MM.1S (cell line): ENCODE measurements at regions not wholly inside any gene's neighbourhood (a gene's known extent, or its start where the extent isn't known, plus 50 kb on each side); places are given as distances from the start of the nearest gene placed in this dataset.

ENCODE experiments used
- DNase-seq: peaks from one replicate; pipeline ENCODE4 v3.0.0-alpha.2; 2015
- H2AFZ ChIP-seq: fragments of 300-600 bp; sonication (generic); 2 replicates; pipeline ENCODE4 v1.6.0; 2016; ENCODE audit warnings: antibody characterized with exemption, low read length
- H3F3A ChIP-seq: fragments of 300-600 bp; sonication (generic); 2 replicates; pipeline ENCODE4 v1.6.1; 2016; ENCODE audit warnings: mild to moderate bottlenecking, antibody characterized with exemption, low read length, moderate library complexity, mixed read lengths; ENCODE audit not compliant: insufficient read depth
- H3K27ac ChIP-seq: fragments of 300-600 bp; sonication (generic); 2 replicates; pipeline ENCODE4 v1.5.1; 2016; ENCODE audit warnings: mild to moderate bottlenecking, low read length
- H3K27me3 ChIP-seq: fragments of 300-600 bp; sonication (generic); replicated peaks from 2 replicates; pipeline ENCODE4 v1.6.0; 2016; ENCODE audit warnings: low read length; ENCODE audit not compliant: insufficient read depth
- H3K36me3 ChIP-seq: fragments of 300-600 bp; sonication (generic); replicated peaks from 2 replicates; pipeline ENCODE4 v1.6.1; 2016; ENCODE audit warnings: mild to moderate bottlenecking, low read length, mixed read lengths; ENCODE audit not compliant: insufficient read depth
- H3K4me1 ChIP-seq: fragments of 300-600 bp; sonication (generic); 2 replicates; pipeline ENCODE4 v1.6.1; 2016; ENCODE audit warnings: low read length, mixed read lengths
- H3K4me2 ChIP-seq: fragments of 300-600 bp; sonication (generic); 2 replicates; pipeline ENCODE4 v1.6.0; 2016; ENCODE audit warnings: low read depth, low read length
- H3K4me3 ChIP-seq: fragments of 300-600 bp; sonication (generic); 2 replicates; pipeline ENCODE4 v1.5.1; 2016; ENCODE audit warnings: low read length, mixed read lengths
- H3K79me2 ChIP-seq: fragments of 300-600 bp; sonication (generic); 2 replicates; pipeline ENCODE4 v1.6.1; 2016; ENCODE audit warnings: mixed run types, low read length, mixed read lengths
- H3K9ac ChIP-seq: fragments of 300-600 bp; sonication (generic); 2 replicates; pipeline ENCODE4 v1.6.1; 2016; ENCODE audit warnings: low read length, mixed read lengths
- H3K9me2 ChIP-seq: fragments of 300-600 bp; sonication (generic); replicated peaks from 2 replicates; pipeline ENCODE4 v1.6.1; 2016; ENCODE audit warnings: mild to moderate bottlenecking, low read length, mixed read lengths; ENCODE audit not compliant: insufficient read depth
- H3K9me3 ChIP-seq: fragments of 300-600 bp; sonication (generic); replicated peaks from 2 replicates; pipeline ENCODE4 v1.6.1; 2016; ENCODE audit warnings: mild to moderate bottlenecking, low read length, mixed read lengths; ENCODE audit not compliant: insufficient read depth
- H4K20me1 ChIP-seq: fragments of 300-600 bp; sonication (generic); 2 replicates; pipeline ENCODE4 v1.6.1; 2016; ENCODE audit warnings: mild to moderate bottlenecking, low read length, moderate library complexity, mixed read lengths; ENCODE audit not compliant: insufficient read depth
- CTCF ChIP-seq: fragments of 300-600 bp; sonication (generic); IDR thresholded peaks from 2 replicates; pipeline ENCODE4 v1.5.1; 2016; ENCODE audit warnings: antibody characterized with exemption, low read length, mixed read lengths
- EZH2 ChIP-seq: fragments of 300-600 bp; sonication (generic); optimal IDR thresholded peaks from 2 replicates; pipeline ENCODE3; 2017; ENCODE audit warnings: low read depth, mild to moderate bottlenecking, antibody characterized with exemption, low read length, mixed read lengths
- EZH2phosphoT487 ChIP-seq: fragments of 300-600 bp; sonication (generic); IDR thresholded peaks from 2 replicates; pipeline ENCODE4 v1.6.1; 2018; ENCODE audit warnings: antibody characterized with exemption, low read length

- Histone ChIP-seq H3K9ac (no peak overlapping the region), H3K4me3 (no peak overlapping the region), H3K4me2 (no peak overlapping the region), H4K20me1 (no peaks in the 10 kb centered on the region), H3K9me3 (no peaks in the 10 kb centered on the region), H2AFZ (no peak overlapping the region), H3K79me2 (no peaks in the 10 kb centered on the region), H3K4me1 (no peaks in the 10 kb centered on the region), H3F3A (no peaks in the 10 kb centered on the region), H3K36me3 (no peaks in the 10 kb centered on the region), H3K27me3 (no peaks in the 10 kb centered on the region), H3K9me2 (no peaks in the 10 kb centered on the region), H3K27ac (no peak overlapping the region)
- peak; percentile 58 for DNase-seq
- TF ChIP-seq EZH2phosphoT487: no peak
- peak; percentile 68 for TF ChIP-seq CTCF
- no peak for TF ChIP-seq EZH2
These were observed 123.3 kb upstream of the DUSP22 start for GRCh38 chr6:168865-169455.

- H3F3A ChIP-seq: no peaks in the 10 kb centered on the region
- H3K4me3 ChIP-seq: no peak overlapping the region
- H3K9ac ChIP-seq: no peak overlapping the region
- no peaks in the 10 kb centered on the region for H4K20me1 ChIP-seq
- no peaks in the 10 kb centered on the region for H3K79me2 ChIP-seq
- no peak overlapping the region for H3K4me2 ChIP-seq
- no peaks in the 10 kb centered on the region for H3K27me3 ChIP-seq
- DNase-seq: no peak
- no peaks in the 10 kb centered on the region for H3K9me2 ChIP-seq
- H3K27ac ChIP-seq: no peak overlapping the region
- TF ChIP-seq EZH2phosphoT487: no peak
- TF ChIP-seq CTCF: no peak
- TF ChIP-seq EZH2: no peak
- H3K4me1 ChIP-seq: no peaks in the 10 kb centered on the region
- H3K9me3 ChIP-seq: no peaks in the 10 kb centered on the region
- H3K36me3 ChIP-seq: no peaks in the 10 kb centered on the region
- no peak overlapping the region for H2AFZ ChIP-seq
These were observed 118.3 kb upstream of the DUSP22 start for GRCh38 chr6:174036-174435.

GRCh38 chr6:175680-176079 lies 116.6 kb upstream of the DUSP22 start:
- Histone ChIP-seq H3F3A (peaks cover 4% of the 10 kb centered on the region), H3K9ac (no peak overlapping the region)
- no peak for TF ChIP-seq EZH2
- no peak for TF ChIP-seq EZH2phosphoT487
- TF ChIP-seq CTCF: no peak

More at GRCh38 chr6:175680-176079, 116.6 kb upstream of the DUSP22 start:
- Histone ChIP-seq H3K4me2 (no peak overlapping the region), H3K9me3 (no peaks in the 10 kb centered on the region), H4K20me1 (no peaks in the 10 kb centered on the region), H2AFZ (no peak overlapping the region), H3K9me2 (no peaks in the 10 kb centered on the region), H3K4me1 (peaks cover 6% of the 10 kb centered on the region), H3K4me3 (no peak overlapping the region), H3K79me2 (no peaks in the 10 kb centered on the region), H3K27ac (no peak overlapping the region), H3K27me3 (no peaks in the 10 kb centered on the region), H3K36me3 (no peaks in the 10 kb centered on the region)
- DNase-seq: no peak
